ENCODE measurements at regions not wholly inside any gene's neighbourhood (a gene's known extent, or its start where the extent isn't known, plus 50 kb on each side); places are given as distances from the start of the nearest gene placed in this dataset.
"Not testable (repeated sequence)": the region's sequence is repeated elsewhere in the genome, so short reads cannot be mapped to it uniquely, and the experiment has no call there.

- DNase-seq, result no peak
These were observed 617.1 kb upstream of the ZFP42 start for GRCh38 chr4:187378441-187378840.

GRCh38 chr4:187380181-187380581 is 615.4 kb upstream of the ZFP42 start:
- no peak for DNase-seq

- DNase-seq, result no peak
These were observed 612.4 kb upstream of the ZFP42 start for GRCh38 chr4:187383181-187383580.

- DNase-seq, result no peak
These were observed 607.8 kb upstream of the ZFP42 start for GRCh38 chr4:187387739-187388138.

GRCh38 chr4:187389420-187389819 is 606.2 kb upstream of the ZFP42 start:
- no peak for DNase-seq

- DNase-seq, result no peak
These were observed 604.9 kb upstream of the ZFP42 start for GRCh38 chr4:187390646-187391045.

GRCh38 chr4:187393531-187394344 is 601.8 kb upstream of the ZFP42 start:
- DNase-seq, result no peak

GRCh38 chr4:187396106-187396505 is 599.5 kb upstream of the ZFP42 start:
- DNase-seq, result no peak

GRCh38 chr4:187408447-187408846 is 587.1 kb upstream of the ZFP42 start:
- not testable (repeated sequence) for DNase-seq

- DNase-seq, result no peak
These were observed 581.8 kb upstream of the ZFP42 start for GRCh38 chr4:187413564-187414358.

GRCh38 chr4:187414716-187415115 is 580.9 kb upstream of the ZFP42 start:
- no peak for DNase-seq

- DNase-seq, result no peak
These were observed 580.3 kb upstream of the ZFP42 start for GRCh38 chr4:187415231-187415630.

- DNase-seq, result no peak
These were observed 579.4 kb upstream of the ZFP42 start for GRCh38 chr4:187416216-187416615.

- no peak for DNase-seq
These were observed 577.9 kb upstream of the ZFP42 start for GRCh38 chr4:187417721-187418120.

GRCh38 chr4:187422655-187423054 is 572.9 kb upstream of the ZFP42 start:
- DNase-seq, result no peak

GRCh38 chr4:187424636-187425035 is 570.9 kb upstream of the ZFP42 start:
- DNase-seq, result no peak

- DNase-seq, result no peak
These were observed 569.1 kb upstream of the ZFP42 start for GRCh38 chr4:187426511-187426910.

GRCh38 chr4:187432310-187432709 is 563.3 kb upstream of the ZFP42 start:
- DNase-seq, result no peak

GRCh38 chr4:187433141-187433540 is 562.4 kb upstream of the ZFP42 start:
- DNase-seq, result no peak

GRCh38 chr4:187436251-187436650 is 559.3 kb upstream of the ZFP42 start:
- DNase-seq, result no peak

- DNase-seq, result no peak
These were observed 551.5 kb upstream of the ZFP42 start for GRCh38 chr4:187444061-187444460.

GRCh38 chr4:187449702-187450101 is 545.9 kb upstream of the ZFP42 start:
- DNase-seq, result no peak

- DNase-seq, result no peak
These were observed 543.8 kb upstream of the ZFP42 start for GRCh38 chr4:187451776-187452175.

GRCh38 chr4:187460016-187460415 is 535.6 kb upstream of the ZFP42 start:
- no peak for DNase-seq

Data from stimulated activated CD8-positive, alpha-beta memory T cell treated with anti-CD3 and anti-CD28 coated beads, Interleukin-4, amount 100 ng/mL, for 48 hours (primary cell).